B cell (primary cell): ENCODE measurements at regions not wholly inside any gene's neighbourhood (a gene's known extent, or its start where the extent isn't known, plus 50 kb on each side); places are given as distances from the start of the nearest gene placed in this dataset.

Experiments used
- ATAC-seq: fragments of 200-7000 bp; cut with Tn5 transposase; one replicate; pipeline ENCODE4 v1.10.0; 2021; ENCODE audit warnings: low read depth, mild to moderate bottlenecking, moderate number of reproducible peaks, moderate library complexity
- CTCF ChIA-PET: fragments of 350-600 bp; sonication (Branson Sonifier 250); formaldehyde crosslinking; loops from one replicate; lab custom pipeline; 2021; ENCODE audit warnings: antibody characterized with exemption, inconsistent platforms; lab: Charles Lee
- POLR2A ChIA-PET: fragments of 350-600 bp; sonication (Branson Sonifier 250); formaldehyde crosslinking; loops from one replicate; lab custom pipeline; 2021; ENCODE audit warnings: antibody characterized with exemption; lab: Charles Lee
- DNase-seq: peaks from one replicate; pipeline ENCODE4 v3.0.0; 2013
- H2AFZ ChIP-seq: 2 replicates; pipeline ENCODE4 v1.6.1; 2012; ENCODE audit warnings: mild to moderate bottlenecking, low read depth, low read length; ENCODE audit not compliant: insufficient read depth, poor library complexity, severe bottlenecking
- H3K27ac ChIP-seq, 2 donors: 1 replicate in 1 of 2; 2 replicates in 1 of 2; pipeline ENCODE4 v1.5.1; 2012 to 2013; ENCODE audit warnings: low read length in 2 of 2, mild to moderate bottlenecking in 2 of 2, moderate library complexity in 1 of 2
- H3K27me3 ChIP-seq, 4 experiments: fragments of 200-600 bp in 1 of 4; sonication (generic) in 1 of 4; replicated peaks in 1 of 4; 1 replicate in 2 of 4; 2 replicates in 2 of 4; pipeline versions ENCODE4 v1.6.1 to v1.7.0; 2013 to 2016; ENCODE audit warnings: low read length in 3 of 4, mild to moderate bottlenecking in 2 of 4, mixed read lengths in 1 of 4, moderate library complexity in 1 of 4; ENCODE audit not compliant: insufficient read depth in 4 of 4, control insufficient read depth in 3 of 4; ENCODE audit errors: control extremely low read depth in 1 of 4
- H3K36me3 ChIP-seq, 2 experiments: replicated peaks in 1 of 2; 1 replicate in 1 of 2; 2 replicates in 1 of 2; pipeline versions ENCODE4 v1.6.1 to v1.7.1; 2013; ENCODE audit warnings: low read length in 1 of 2; ENCODE audit not compliant: insufficient read depth in 2 of 2, control insufficient read depth in 1 of 2; ENCODE audit errors: control extremely low read depth in 1 of 2, extremely low read depth in 1 of 2
- H3K4me1 ChIP-seq, 2 donors: fragments of 200-600 bp in 1 of 2; sonication (generic) in 1 of 2; 1 replicate in 1 of 2; 2 replicates in 1 of 2; pipeline versions ENCODE4 v1.5.1 to v1.6.1; 2013 to 2017; ENCODE audit warnings: low read length in 2 of 2; ENCODE audit not compliant: control insufficient read depth in 2 of 2, insufficient read depth in 2 of 2
- H3K4me2 ChIP-seq: replicated peaks from 2 replicates; pipeline ENCODE3; 2012; ENCODE audit warnings: mild to moderate bottlenecking, low read depth, low read length; ENCODE audit not compliant: poor library complexity, severe bottlenecking
- H3K4me3 ChIP-seq, 5 experiments: fragments of 200-600 bp in 1 of 5; sonication (generic) in 1 of 5; 1 replicate in 3 of 5; 2 replicates in 2 of 5; pipeline versions ENCODE4 v1.5.1 to v1.7.0; 2011 to 2016; ENCODE audit warnings: low read length in 4 of 5, mild to moderate bottlenecking in 4 of 5, low read depth in 2 of 5, control low read depth in 1 of 5, moderate library complexity in 1 of 5; ENCODE audit not compliant: insufficient read depth in 1 of 5; ENCODE audit errors: control extremely low read depth in 1 of 5, extremely low read depth in 1 of 5
- H3K79me2 ChIP-seq: fragments of 200-600 bp; sonication (generic); one replicate; pipeline ENCODE4 v1.6.0; 2016; ENCODE audit warnings: low read length; ENCODE audit not compliant: control insufficient read depth, insufficient read depth
- H3K9ac ChIP-seq: fragments of 200-600 bp; sonication (generic); 2 replicates; pipeline ENCODE4 v1.6.1; 2017; ENCODE audit warnings: mild to moderate bottlenecking, low read length, moderate library complexity
- H3K9me3 ChIP-seq, 3 donors: one replicate each; pipeline versions ENCODE4 v1.6.1 to v1.7.1; 2013; ENCODE audit warnings: low read length in 2 of 3; ENCODE audit not compliant: control insufficient read depth in 2 of 3, insufficient read depth in 1 of 3; ENCODE audit errors: control extremely low read depth in 1 of 3
- H4K20me1 ChIP-seq: 2 replicates; pipeline ENCODE4 v1.6.0; 2012; ENCODE audit warnings: mild to moderate bottlenecking, low read length; ENCODE audit not compliant: insufficient read depth, control insufficient read depth, poor library complexity, severe bottlenecking
- H3K27ac Mint-ChIP-seq: one replicate; pipeline ENCODE4 v1.8.0; 2021; ENCODE audit warnings: mixed read lengths
- H3K27me3 Mint-ChIP-seq: one replicate; pipeline ENCODE4 v1.8.0; 2021; ENCODE audit warnings: mixed read lengths
- H3K4me1 Mint-ChIP-seq: one replicate; pipeline ENCODE4 v1.8.0; 2021; ENCODE audit warnings: mixed read lengths
- H3K4me3 Mint-ChIP-seq: one replicate; pipeline ENCODE4 v1.8.0; 2021; ENCODE audit warnings: mixed read lengths
- H3K9me3 Mint-ChIP-seq: one replicate; pipeline ENCODE4 v1.8.0; 2022; ENCODE audit warnings: mixed read lengths; ENCODE audit not compliant: insufficient read depth
- EZH2 ChIP-seq: IDR thresholded peaks from 2 replicates; pipeline ENCODE4 v1.6.1; 2012; ENCODE audit warnings: borderline replicate concordance, low read depth, mild to moderate bottlenecking, moderate library complexity, low read length; ENCODE audit not compliant: insufficient read depth, poor library complexity, severe bottlenecking
- WGBS: methylation state at CpG from one replicate; pipeline ENCODE4 v1.1.5; 2013; ENCODE audit warnings: missing lambda C conversion rate; ENCODE audit not compliant: insufficient coverage; 5-methylcytosine and 5-hydroxymethylcytosine counted together
- intact Hi-C: fragments of 100-400 bp; cut with micrococcal nuclease; formaldehyde crosslinking; loops from one replicate; pipeline ENCODE4 v1.10.0; 2022
- TF ChIP-seq, protein P1 (sequence below): fragments of 200-600 bp; IDR thresholded peaks from one replicate; pipeline ENCODE4 v1.8.0; 2022; ENCODE audit warnings: antibody characterized with exemption, mild to moderate bottlenecking

DNA sequence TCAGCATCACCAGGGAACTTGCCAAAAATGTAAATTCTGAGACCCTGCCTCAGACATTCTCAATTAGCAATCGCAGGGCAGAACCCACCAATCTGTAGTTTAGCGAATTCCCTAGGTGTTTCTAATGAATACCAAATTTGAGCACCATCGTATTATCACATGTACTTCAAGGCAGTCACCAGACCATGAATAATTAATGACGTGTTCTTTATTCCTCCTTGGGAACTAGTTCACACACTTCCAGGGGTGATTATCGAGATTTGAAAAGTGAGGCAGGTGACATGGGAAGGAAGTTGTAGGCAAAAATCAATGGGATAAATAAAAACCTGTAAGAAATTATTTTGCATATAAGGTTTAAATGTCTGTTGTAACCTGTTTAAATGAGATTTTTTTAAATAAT is 102.5 kb upstream of the CRIM1 start:
- DNase-seq (no peak), ATAC-seq (no peak)
- Mint-ChIP-seq H3K4me1 (no peaks in the 10 kb centered on the region), H3K9me3 (no peaks in the 10 kb centered on the region), H3K27me3 (peaks cover 9% of the 10 kb centered on the region), H3K4me3 (no peak overlapping the region), H3K27ac (no peak overlapping the region)
- Histone ChIP-seq H3K27ac (no peak overlapping the region), H2AFZ (no peak overlapping the region), H3K79me2 (no peaks in the 10 kb centered on the region), H3K36me3 (no peaks in the 10 kb centered on the region), H4K20me1 (no peaks in the 10 kb centered on the region), H3K9ac (no peak overlapping the region), H3K9me3 (no peaks in the 10 kb centered on the region), H3K4me2 (no peak overlapping the region), H3K4me3 (no peak overlapping the region), H3K4me1 (no peaks in the 10 kb centered on the region), H3K27me3 (no peaks in the 10 kb centered on the region)
- intact Hi-C loops = no loop called here
- no peak for TF ChIP-seq EZH2
- TF ChIP-seq, protein P1, sequence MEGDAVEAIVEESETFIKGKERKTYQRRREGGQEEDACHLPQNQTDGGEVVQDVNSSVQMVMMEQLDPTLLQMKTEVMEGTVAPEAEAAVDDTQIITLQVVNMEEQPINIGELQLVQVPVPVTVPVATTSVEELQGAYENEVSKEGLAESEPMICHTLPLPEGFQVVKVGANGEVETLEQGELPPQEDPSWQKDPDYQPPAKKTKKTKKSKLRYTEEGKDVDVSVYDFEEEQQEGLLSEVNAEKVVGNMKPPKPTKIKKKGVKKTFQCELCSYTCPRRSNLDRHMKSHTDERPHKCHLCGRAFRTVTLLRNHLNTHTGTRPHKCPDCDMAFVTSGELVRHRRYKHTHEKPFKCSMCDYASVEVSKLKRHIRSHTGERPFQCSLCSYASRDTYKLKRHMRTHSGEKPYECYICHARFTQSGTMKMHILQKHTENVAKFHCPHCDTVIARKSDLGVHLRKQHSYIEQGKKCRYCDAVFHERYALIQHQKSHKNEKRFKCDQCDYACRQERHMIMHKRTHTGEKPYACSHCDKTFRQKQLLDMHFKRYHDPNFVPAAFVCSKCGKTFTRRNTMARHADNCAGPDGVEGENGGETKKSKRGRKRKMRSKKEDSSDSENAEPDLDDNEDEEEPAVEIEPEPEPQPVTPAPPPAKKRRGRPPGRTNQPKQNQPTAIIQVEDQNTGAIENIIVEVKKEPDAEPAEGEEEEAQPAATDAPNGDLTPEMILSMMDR = no peak
- WGBS = 100% methylated on average over 2 of the region's 5 CpGs
- POLR2A ChIA-PET = no interaction called here
- CTCF ChIA-PET = no interaction called here

DNA sequence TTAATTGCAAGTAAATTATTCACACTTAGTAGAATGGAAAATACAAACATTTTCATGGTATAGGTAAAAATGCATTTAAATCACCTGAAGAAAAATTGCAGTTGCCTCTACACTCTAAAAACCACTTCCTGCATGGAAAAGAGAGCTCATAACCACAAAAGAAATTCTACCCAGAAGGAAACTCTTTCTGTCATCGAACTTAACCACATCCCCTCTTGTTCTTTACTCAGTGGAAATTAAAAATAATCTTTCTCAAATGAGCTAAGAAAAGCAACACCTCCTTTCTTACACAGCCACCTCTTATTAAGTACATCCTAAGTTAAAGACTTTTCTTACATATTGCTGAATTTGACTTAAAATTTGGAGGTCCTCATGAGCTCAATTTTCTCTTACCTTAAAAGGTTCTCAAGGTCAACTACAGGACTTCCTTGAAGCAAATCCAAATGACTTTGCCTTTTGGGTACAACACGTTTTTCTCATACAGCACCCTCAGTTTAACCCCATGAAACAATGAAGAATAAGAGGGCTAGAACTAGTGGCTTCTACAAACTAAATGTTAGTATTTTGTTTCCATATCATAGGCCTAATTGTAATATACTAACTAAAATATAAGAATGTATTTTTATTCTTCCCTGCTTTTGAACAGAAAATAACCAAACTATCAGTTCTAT is 109.1 kb upstream of the CRIM1 start:
- Mint-ChIP-seq H3K27ac (no peak overlapping the region), H3K27me3 (no peaks in the 10 kb centered on the region), H3K9me3 (no peaks in the 10 kb centered on the region), H3K4me1 (peaks cover 41% of the 10 kb centered on the region), H3K4me3 (peak overlapping the region; percentile 2)
- Histone ChIP-seq H3K9me3 (no peaks in the 10 kb centered on the region), H3K9ac (peak overlapping the region; percentile 16), H3K36me3 (no peaks in the 10 kb centered on the region), H3K4me2 (peak overlapping the region; percentile 52), H2AFZ (no peak overlapping the region), H3K27me3 (no peaks in the 10 kb centered on the region), H3K79me2 (no peaks in the 10 kb centered on the region), H3K4me3 (no peak overlapping the region), H4K20me1 (no peaks in the 10 kb centered on the region), H3K27ac (peak overlapping the region in 1 of 2 donors; percentile 46), H3K4me1 (peaks cover 27 to 40% of the 10 kb centered on the region in 2 donors)
- DNase-seq = no peak
- POLR2A ChIA-PET = no interaction called here
- 0% methylated on average over 1 of the region's 2 CpGs for WGBS
- TF ChIP-seq EZH2 = no peak
- TF ChIP-seq, protein P1 = no peak
- CTCF ChIA-PET = no interaction called here
- intact Hi-C loops = no loop called here
- ATAC-seq = no peak
